ENCODE measurements at regions not wholly inside any gene's neighbourhood (a gene's known extent, or its start where the extent isn't known, plus 50 kb on each side); places are given as distances from the start of the nearest gene placed in this dataset.

GRCh38 chr12:17077594-17077993 lies 471.6 kb upstream of the LMO3 start:
- no peak for TF ChIP-seq CTCF (IDR thresholded peaks at IDR 0.05; ENCODE audit: low read depth, low read length)
- TF ChIP-seq MAX (IDR thresholded peaks at IDR 0.05; ENCODE audit: low read depth, low read length), result no peak
- TF ChIP-seq POLR2A (IDR thresholded peaks at IDR 0.05; ENCODE audit: extremely low read depth, insufficient read length), result no peak
- TF ChIP-seq MYC (IDR thresholded peaks at IDR 0.05; ENCODE audit: low read depth, low read length), result no peak

Data from NB4 (cell line).